A549 (cell line): ENCODE measurements at regions not wholly inside any gene's neighbourhood (a gene's known extent, or its start where the extent isn't known, plus 50 kb on each side); places are given as distances from the start of the nearest gene placed in this dataset.

Experiments used
- ATAC-seq, 2 experiments: fragments of 200-7000 bp in 1 of 2; fragments of >200 bp in 1 of 2; cut with Nextera tagmentation in 1 of 2; cut with Tn5 transposase in 1 of 2; 3 replicates each; pipeline versions ENCODE4 v1.8.0 to v1.9.1; 2018 to 2020; ENCODE audit warnings: mild to moderate bottlenecking in 1 of 2, moderate library complexity in 1 of 2
- CTCF ChIA-PET: fragments of 300-600 bp; sonication (Branson Sonifier 250); formaldehyde crosslinking; extraction: SDS; loops from one replicate; lab custom pipeline; 2021; ENCODE audit warnings: antibody characterized with exemption, inconsistent platforms; lab: Yijun Ruan, JAX
- POLR2A ChIA-PET: fragments of 350-600 bp; formaldehyde crosslinking; extraction: SDS; loops from one replicate; lab custom pipeline; 2021; ENCODE audit warnings: antibody characterized with exemption, inconsistent platforms; lab: Yijun Ruan, JAX
- DNase-seq, 2 experiments: peaks; one replicate each; pipeline versions ENCODE4 v3.0.0 to v3.0.0-alpha.2; 2011 to 2016; ENCODE audit warnings: low read depth in 1 of 2, low spot score in 1 of 2
- FAIRE-seq: peaks from 2 replicates; lab custom pipeline; 2011; peaks lifted over from hg19 to GRCh38; lab: Jason Lieb, UNC
- H3K27ac ChIP-seq, 2 experiments: fragments of >200 bp; sonication (Bioruptor Twin); formaldehyde crosslinking; 3 replicates each; pipeline ENCODE4 v1.5.1; 2016 to 2017
- H3K4me1 ChIP-seq: fragments of >200 bp; sonication (Bioruptor Twin); formaldehyde crosslinking; 3 replicates; pipeline ENCODE4 v1.6.1; 2016
- H3K4me2 ChIP-seq: fragments of >200 bp; sonication (Bioruptor Twin); formaldehyde crosslinking; 3 replicates; pipeline ENCODE4 v1.6.1; 2016
- H3K4me3 ChIP-seq: fragments of >200 bp; sonication (Bioruptor Twin); formaldehyde crosslinking; 3 replicates; pipeline ENCODE4 v1.5.1; 2016
- H3K9me3 ChIP-seq: fragments of >200 bp; sonication (Bioruptor Twin); formaldehyde crosslinking; 3 replicates; pipeline ENCODE4 v1.6.1; 2016
- ATOH8 ChIP-seq: fragments of 250-450 bp; sonication (Bioruptor Pico); IDR thresholded peaks from 2 replicates; pipeline ENCODE4 v1.5.0; 2020; ENCODE audit warnings: low read depth, mild to moderate bottlenecking, moderate library complexity
- BHLHE40 ChIP-seq: IDR thresholded peaks from 2 replicates; pipeline ENCODE4 v1.6.1; 2012; ENCODE audit warnings: low read depth, low read length, inconsistent platforms
- CHD4 ChIP-seq: fragments of 200-600 bp; sonication (generic); IDR thresholded peaks from 2 replicates; pipeline ENCODE4 v1.6.1; 2016; ENCODE audit warnings: antibody characterized with exemption, mild to moderate bottlenecking, borderline replicate concordance
- CTCF ChIP-seq: fragments of >200 bp; sonication (Bioruptor Twin); formaldehyde crosslinking; IDR thresholded peaks from 3 replicates; pipeline ENCODE4 v1.5.1; 2016
- ELK1 ChIP-seq: fragments of 150-350 bp; IDR thresholded peaks from 2 replicates; pipeline ENCODE4 v1.6.1; 2014; ENCODE audit warnings: low read depth, mild to moderate bottlenecking, low read length
- FOSB ChIP-seq: fragments of 250-450 bp; sonication (Bioruptor Pico); IDR thresholded peaks from 2 replicates; pipeline ENCODE4 v1.5.0; 2020; ENCODE audit warnings: mild to moderate bottlenecking, moderate library complexity
- HDAC2 ChIP-seq: fragments of 200-600 bp; sonication (generic); IDR thresholded peaks from 2 replicates; pipeline ENCODE4 v1.6.1; 2016
- HMGXB4 ChIP-seq: fragments of 250-450 bp; sonication (Bioruptor Pico); IDR thresholded peaks from 2 replicates; pipeline ENCODE4 v1.5.0; 2021; ENCODE audit warnings: mild to moderate bottlenecking, moderate library complexity, borderline replicate concordance
- HOXA7 ChIP-seq: fragments of 250-450 bp; sonication (Bioruptor Pico); IDR thresholded peaks from 2 replicates; pipeline ENCODE4 v1.5.0; 2020; ENCODE audit warnings: mild to moderate bottlenecking, moderate library complexity
- HOXB13 ChIP-seq: fragments of 250-450 bp; sonication (Bioruptor Pico); IDR thresholded peaks from 2 replicates; pipeline ENCODE4 v1.5.0; 2020; ENCODE audit warnings: low read depth, mild to moderate bottlenecking, moderate library complexity
- KDM1A ChIP-seq: fragments of 200-600 bp; sonication (generic); IDR thresholded peaks from 2 replicates; pipeline ENCODE4 v1.6.1; 2016; ENCODE audit warnings: low read depth, mild to moderate bottlenecking
- MAFK ChIP-seq: fragments of 450-650 bp; IDR thresholded peaks from 2 replicates; pipeline ENCODE4 v1.6.1; 2014; ENCODE audit not compliant: partially characterized antibody
- PHF8 ChIP-seq: fragments of 200-600 bp; sonication (generic); IDR thresholded peaks from 2 replicates; pipeline ENCODE4 v1.6.1; 2016; ENCODE audit warnings: low read depth, mild to moderate bottlenecking, antibody characterized with exemption, moderate library complexity, borderline replicate concordance
- POLR2AphosphoS2 ChIP-seq: conservative IDR thresholded peaks from 2 replicates; pipeline ENCODE4 v1.6.1; 2012; ENCODE audit warnings: low read length, improper control_type of control experiment, inconsistent platforms
- RAD21 ChIP-seq, 2 experiments: fragments of >200 bp in 1 of 2; sonication (Bioruptor Twin) in 1 of 2; formaldehyde crosslinking in 1 of 2; IDR thresholded peaks in 1 of 2; conservative IDR thresholded peaks in 1 of 2; 2 replicates in 1 of 2; 3 replicates in 1 of 2; pipeline ENCODE4 v1.6.1; 2012 to 2018; ENCODE audit warnings: inconsistent platforms in 1 of 2
- REST ChIP-seq: fragments of 200-600 bp; sonication (generic); IDR thresholded peaks from 2 replicates; pipeline ENCODE4 v1.6.1; 2016; ENCODE audit warnings: antibody characterized with exemption, mild to moderate bottlenecking, moderate library complexity
- RFX5 ChIP-seq: fragments of 450-650 bp; IDR thresholded peaks from 2 replicates; pipeline ENCODE4 v1.7.1; 2014; ENCODE audit warnings: antibody characterized with exemption, mild to moderate bottlenecking, moderate library complexity
- SMC3 ChIP-seq: fragments of >200 bp; sonication (Bioruptor Twin); formaldehyde crosslinking; IDR thresholded peaks from 3 replicates; pipeline ENCODE4 v1.6.1; 2018; ENCODE audit warnings: inconsistent platforms
- TFCP2L1 ChIP-seq: fragments of 250-450 bp; sonication (Bioruptor Pico); IDR thresholded peaks from 2 replicates; pipeline ENCODE4 v1.5.0; 2021; ENCODE audit warnings: mild to moderate bottlenecking
- USF2 ChIP-seq: fragments of 450-650 bp; IDR thresholded peaks from 2 replicates; pipeline ENCODE4 v1.6.1; 2014; ENCODE audit warnings: antibody characterized with exemption
- ZNF302 ChIP-seq: fragments of 250-450 bp; sonication (Bioruptor Pico); IDR thresholded peaks from 2 replicates; pipeline ENCODE4 v1.9.0; 2021; ENCODE audit warnings: inconsistent platforms, mild to moderate bottlenecking, moderate library complexity
- ZSCAN20 ChIP-seq: fragments of 250-450 bp; sonication (Bioruptor Pico); IDR thresholded peaks from 2 replicates; pipeline ENCODE4 v1.8.0; 2022; ENCODE audit warnings: mild to moderate bottlenecking, moderate library complexity
- WGBS: methylation state at CpG from one replicate; pipeline ENCODE4 v1.1.6; 2017; ENCODE audit errors: missing lambda C conversion rate; 5-methylcytosine and 5-hydroxymethylcytosine counted together

- no peak for TF ChIP-seq HMGXB4 (CRISPR knock-in tag)
- no peak for TF ChIP-seq BHLHE40
- no peak for TF ChIP-seq ZNF302
- TF ChIP-seq ATOH8: no peak
Observed at GRCh38 chr10:84704101-84704500, 375.7 kb downstream of the CCSER2 start (continued).

GRCh38 chr10:84706431-84706830 is 378.0 kb downstream of the CCSER2 start:
- no peaks in the 10 kb centered on the region for H3K4me1 ChIP-seq
- ChIA-PET CTCF (no interaction called here), POLR2A (no interaction called here)
- no peak overlapping the region for H3K4me3 ChIP-seq
- no peak overlapping the region for H3K4me2 ChIP-seq
- DNase-seq: no peak
- WGBS: 4% methylated on average over 1 of the region's 1 CpG
- ATAC-seq: no peak
- H3K9me3 ChIP-seq: no peaks in the 10 kb centered on the region
- TF ChIP-seq SMC3: no peak
- TF ChIP-seq HOXB13 (CRISPR knock-in tag): no peak
- TF ChIP-seq ZSCAN20: no peak
- no peak for TF ChIP-seq MAFK
- no peak for TF ChIP-seq RFX5
- TF ChIP-seq ELK1: no peak
- no peak overlapping the region for H3K27ac ChIP-seq
- no peak for FAIRE-seq

- WGBS: 31% methylated on average over 8 of the region's 8 CpGs
- Histone ChIP-seq H3K4me3 (no peak overlapping the region), H3K4me2 (no peak overlapping the region), H3K9me3 (no peaks in the 10 kb centered on the region), H3K4me1 (no peaks in the 10 kb centered on the region), H3K27ac (no peak overlapping the region)
- DNase-seq: peak in 1 of 2 experiments; percentile 1
- ChIA-PET POLR2A (no interaction called here), CTCF (no interaction called here)
- no peak for FAIRE-seq
- no peak for ATAC-seq
- no peak for TF ChIP-seq REST
- TF ChIP-seq FOSB: no peak
- no peak for TF ChIP-seq USF2
- no peak for TF ChIP-seq TFCP2L1
- TF ChIP-seq POLR2AphosphoS2: no peak
- TF ChIP-seq BHLHE40: no peak
- no peak for TF ChIP-seq SMC3
- no peak for TF ChIP-seq PHF8
- no peak for TF ChIP-seq KDM1A
- no peak for TF ChIP-seq HDAC2
- no peak for TF ChIP-seq CHD4
- TF ChIP-seq ATOH8: no peak
- TF ChIP-seq RAD21 (conservative IDR thresholded peaks at IDR 0.05 in 1 of 2, IDR thresholded peaks at IDR 0.05 in 1 of 2): no peak
- no peak for TF ChIP-seq HOXA7
- no peak for TF ChIP-seq CTCF
Observed at GRCh38 chr10:84706875-84707274, 378.5 kb downstream of the CCSER2 start.
